HL-60 (cell line): ENCODE measurements at regions not wholly inside any gene's neighbourhood (a gene's known extent, or its start where the extent isn't known, plus 50 kb on each side); places are given as distances from the start of the nearest gene placed in this dataset.

Experiments used
- DNase-seq, 2 experiments: peaks; one replicate each; pipeline ENCODE4 v3.0.0-alpha.2; 2010 to 2020; ENCODE audit warnings: low read depth in 1 of 2, low spot score in 1 of 2
- H3K27ac ChIP-seq: fragments of 250-450 bp; sonication (Bioruptor Pico); replicated peaks from 2 replicates; pipeline ENCODE4 v1.5.1; 2020; ENCODE audit warnings: mild to moderate bottlenecking, moderate library complexity
- H3K27me3 ChIP-seq: fragments of 250-450 bp; sonication (Bioruptor Pico); 2 replicates; pipeline ENCODE4 v1.5.1; 2021; ENCODE audit warnings: mild to moderate bottlenecking, moderate library complexity; ENCODE audit not compliant: insufficient read depth, poor library complexity, severe bottlenecking
- H3K4me3 ChIP-seq: replicated peaks from 2 replicates; pipeline ENCODE4 v1.5.1; 2011; ENCODE audit warnings: mild to moderate bottlenecking, control low read depth, low read length; ENCODE audit not compliant: insufficient read depth
- GABPA ChIP-seq: IDR thresholded peaks from 2 replicates; pipeline ENCODE4 v1.6.1; 2012; ENCODE audit warnings: low read depth
- POLR2AphosphoS5 ChIP-seq: IDR thresholded peaks from 2 replicates; pipeline ENCODE4 v1.6.1; 2012; ENCODE audit warnings: low read depth
- REST ChIP-seq: IDR thresholded peaks from 2 replicates; pipeline ENCODE4 v1.6.1; 2012; ENCODE audit warnings: low read depth; ENCODE audit not compliant: insufficient replicate concordance
- SPI1 ChIP-seq: IDR thresholded peaks from 2 replicates; pipeline ENCODE4 v1.6.1; 2012; ENCODE audit warnings: low read depth, mild to moderate bottlenecking, borderline replicate concordance
- TF ChIP-seq, protein P1 (sequence below): IDR thresholded peaks from one replicate; pipeline ENCODE4 v1.5.1; 2011; ENCODE audit warnings: low read length, control low read depth, inconsistent platforms; ENCODE audit not compliant: insufficient read depth

DNA sequence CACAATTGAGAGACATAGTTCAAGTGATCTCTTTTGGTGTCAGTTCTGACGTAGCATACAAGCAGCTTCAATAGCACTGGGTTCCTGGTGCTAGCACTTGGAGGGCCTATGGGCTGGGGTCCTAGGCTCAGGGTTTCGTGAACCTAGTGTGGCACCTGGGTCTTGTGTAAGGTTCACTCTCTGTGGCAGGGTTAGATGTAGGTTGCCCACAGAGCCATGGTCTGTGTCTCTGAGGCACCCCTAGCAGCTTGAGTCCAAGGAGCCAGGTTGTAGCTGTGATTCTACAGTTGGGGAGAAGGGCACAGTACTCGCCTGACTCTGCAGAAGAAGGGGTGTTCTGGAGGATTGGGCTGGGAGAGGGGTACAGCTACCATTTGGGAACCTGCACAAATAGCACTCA lies 282.6 kb upstream of the LRRC3B start:
- no peaks in the 10 kb centered on the region for H3K27me3 ChIP-seq
- TF ChIP-seq REST (no peak), SPI1 (no peak), POLR2AphosphoS5 (no peak), GABPA (no peak)
- TF ChIP-seq, protein P1, sequence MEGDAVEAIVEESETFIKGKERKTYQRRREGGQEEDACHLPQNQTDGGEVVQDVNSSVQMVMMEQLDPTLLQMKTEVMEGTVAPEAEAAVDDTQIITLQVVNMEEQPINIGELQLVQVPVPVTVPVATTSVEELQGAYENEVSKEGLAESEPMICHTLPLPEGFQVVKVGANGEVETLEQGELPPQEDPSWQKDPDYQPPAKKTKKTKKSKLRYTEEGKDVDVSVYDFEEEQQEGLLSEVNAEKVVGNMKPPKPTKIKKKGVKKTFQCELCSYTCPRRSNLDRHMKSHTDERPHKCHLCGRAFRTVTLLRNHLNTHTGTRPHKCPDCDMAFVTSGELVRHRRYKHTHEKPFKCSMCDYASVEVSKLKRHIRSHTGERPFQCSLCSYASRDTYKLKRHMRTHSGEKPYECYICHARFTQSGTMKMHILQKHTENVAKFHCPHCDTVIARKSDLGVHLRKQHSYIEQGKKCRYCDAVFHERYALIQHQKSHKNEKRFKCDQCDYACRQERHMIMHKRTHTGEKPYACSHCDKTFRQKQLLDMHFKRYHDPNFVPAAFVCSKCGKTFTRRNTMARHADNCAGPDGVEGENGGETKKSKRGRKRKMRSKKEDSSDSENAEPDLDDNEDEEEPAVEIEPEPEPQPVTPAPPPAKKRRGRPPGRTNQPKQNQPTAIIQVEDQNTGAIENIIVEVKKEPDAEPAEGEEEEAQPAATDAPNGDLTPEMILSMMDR = no peak

GRCh38 chr3:26343647-26344046 lies 278.9 kb upstream of the LRRC3B start:
- no peak overlapping the region for H3K27ac ChIP-seq
- no peak overlapping the region for H3K4me3 ChIP-seq
- no peaks in the 10 kb centered on the region for H3K27me3 ChIP-seq
- DNase-seq = no peak
- no peak for TF ChIP-seq POLR2AphosphoS5
- TF ChIP-seq REST = no peak
- TF ChIP-seq, protein P1 = no peak
- TF ChIP-seq GABPA = no peak
- TF ChIP-seq SPI1 = no peak

More for the DNA sequence above, 282.6 kb upstream of the LRRC3B start:
- H3K27ac ChIP-seq = no peak overlapping the region
- no peak overlapping the region for H3K4me3 ChIP-seq
- no peak for DNase-seq

GRCh38 chr3:26345613-26346012 lies 277.0 kb upstream of the LRRC3B start:
- Histone ChIP-seq H3K4me3 (no peak overlapping the region), H3K27me3 (no peaks in the 10 kb centered on the region), H3K27ac (no peak overlapping the region)
- no peak for DNase-seq
- TF ChIP-seq SPI1 (no peak), POLR2AphosphoS5 (no peak), REST (no peak), GABPA (no peak)
- TF ChIP-seq, protein P1 = no peak
